HepG2 (cell line): ENCODE measurements at regions not wholly inside any gene's neighbourhood (a gene's known extent, or its start where the extent isn't known, plus 50 kb on each side); places are given as distances from the start of the nearest gene placed in this dataset.

ENCODE experiments used
- BCLAF1 ChIP-seq: fragments of 450-650 bp; IDR thresholded peaks from 2 replicates; pipeline ENCODE4 v1.6.1; 2017; ENCODE audit warnings: mild to moderate bottlenecking
- KIAA2018 ChIP-seq: sonication (generic); formaldehyde crosslinking; IDR thresholded peaks from 2 replicates; pipeline ENCODE4 v1.5.0; 2020; ENCODE audit warnings: mild to moderate bottlenecking, missing genetic modification reagents, borderline replicate concordance
- NFIC ChIP-seq: IDR thresholded peaks from 2 replicates; pipeline ENCODE4 v1.6.1; 2012; ENCODE audit warnings: mild to moderate bottlenecking, low read length, inconsistent platforms
- POLR2A ChIP-seq, 2 experiments: IDR thresholded peaks; 2 replicates each; pipeline ENCODE4 v1.6.1; 2011; ENCODE audit warnings: low read depth in 2 of 2, low read length in 2 of 2, mild to moderate bottlenecking in 1 of 2, moderate library complexity in 1 of 2; ENCODE audit not compliant: insufficient read depth in 1 of 2
- RBAK ChIP-seq: sonication (generic); formaldehyde crosslinking; IDR thresholded peaks from 2 replicates; pipeline ENCODE4 v1.5.1; 2020; ENCODE audit warnings: mild to moderate bottlenecking, missing genetic modification reagents
- RFX5 ChIP-seq: IDR thresholded peaks from 2 replicates; pipeline ENCODE4 v1.6.1; 2011; ENCODE audit warnings: low read depth, low read length, improper control_type of control experiment
- SMARCE1 ChIP-seq: fragments of 450-650 bp; IDR thresholded peaks from 2 replicates; pipeline ENCODE4 v1.6.1; 2017; ENCODE audit warnings: borderline replicate concordance
- SP4 ChIP-seq: sonication (generic); formaldehyde crosslinking; IDR thresholded peaks from 2 replicates; pipeline ENCODE4 v1.8.1; 2023; ENCODE audit warnings: mild to moderate bottlenecking, missing genetic modification reagents
- ZBTB7B ChIP-seq: sonication (generic); formaldehyde crosslinking; IDR thresholded peaks from 2 replicates; pipeline ENCODE4 v1.4.0; 2020; ENCODE audit warnings: missing genetic modification reagents
- ZHX1 ChIP-seq: sonication (generic); formaldehyde crosslinking; IDR thresholded peaks from 2 replicates; pipeline ENCODE4 v1.8.1; 2022; ENCODE audit warnings: low read depth, mild to moderate bottlenecking, missing genetic modification reagents

GRCh38 chr9:26537211-26537610 is 355.4 kb downstream of the CAAP1 start:
- no peak for TF ChIP-seq KIAA2018 (CRISPR knock-in tag)
- no peak for TF ChIP-seq RBAK (CRISPR knock-in tag)
- TF ChIP-seq ZBTB7B, result no peak
- TF ChIP-seq NFIC, result no peak
- no peak for TF ChIP-seq BCLAF1
- no peak for TF ChIP-seq SP4 (CRISPR knock-in tag)
- TF ChIP-seq ZHX1 (CRISPR knock-in tag), result no peak
- no peak for TF ChIP-seq RFX5
- no peak for TF ChIP-seq POLR2A (IDR thresholded peaks at IDR 0.05; ENCODE audit: insufficient read depth in 1 of 2, low read depth in 2 of 2, low read length in 2 of 2)
- TF ChIP-seq SMARCE1, result no peak
